GM21786 (cell line): ENCODE measurements at regions not wholly inside any gene's neighbourhood (a gene's known extent, or its start where the extent isn't known, plus 50 kb on each side); places are given as distances from the start of the nearest gene placed in this dataset.
"Not testable (repeated sequence)": the region's sequence is repeated elsewhere in the genome, so short reads cannot be mapped to it uniquely, and the experiment has no call there.

Source experiments
- ATAC-seq: cut with Tn5 transposase; IDR thresholded peaks from one replicate; pipeline ENCODE4 v1.9.1; 2021; ENCODE audit not compliant: unreplicated experiment

DNA sequence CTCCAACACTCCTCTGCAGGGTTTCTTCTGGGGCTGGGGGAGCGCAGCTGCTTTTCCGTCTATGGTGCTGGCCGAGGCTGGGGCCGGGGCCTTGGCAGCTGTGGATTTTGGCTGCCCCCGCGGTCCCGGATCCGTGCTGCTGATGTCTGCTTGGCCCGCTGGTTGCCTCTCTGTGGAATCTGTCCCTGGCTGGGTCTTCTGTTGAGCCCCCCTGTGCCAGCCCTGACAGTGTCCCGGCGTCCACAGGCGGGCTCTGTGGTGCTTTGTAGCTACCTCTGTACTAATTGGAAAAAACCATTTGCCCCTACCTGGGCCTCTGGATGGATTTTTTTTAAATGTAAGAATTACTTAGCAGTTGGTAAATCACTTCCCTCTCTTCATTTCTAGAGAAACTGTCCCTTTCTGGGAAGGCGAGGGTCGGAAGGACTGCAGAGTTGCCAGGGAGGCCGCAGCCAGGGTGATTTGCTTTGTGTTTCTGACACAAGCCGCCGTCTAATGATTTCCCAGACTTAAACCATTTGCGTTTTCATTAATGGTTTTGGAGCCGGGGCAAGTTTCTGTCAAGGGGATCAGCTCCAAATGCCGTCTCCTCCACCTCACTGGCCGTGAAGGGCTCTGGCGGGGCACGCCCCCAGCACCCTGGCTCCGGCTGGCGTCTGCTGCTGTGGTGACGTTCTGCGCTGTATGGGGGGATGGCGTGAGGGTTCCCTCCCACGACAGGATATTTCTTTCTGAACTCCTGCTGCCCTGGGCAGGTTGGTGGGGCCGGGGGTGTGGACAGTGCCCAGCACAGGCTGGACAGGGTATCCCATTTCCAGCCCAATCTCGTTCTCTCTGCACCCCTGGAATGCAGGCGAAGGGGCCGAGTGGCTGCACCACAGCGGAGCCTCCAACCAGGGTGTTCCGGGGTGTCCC, 201.7 kb downstream of the LAT start:
- not testable (repeated sequence) for ATAC-seq

DNA sequence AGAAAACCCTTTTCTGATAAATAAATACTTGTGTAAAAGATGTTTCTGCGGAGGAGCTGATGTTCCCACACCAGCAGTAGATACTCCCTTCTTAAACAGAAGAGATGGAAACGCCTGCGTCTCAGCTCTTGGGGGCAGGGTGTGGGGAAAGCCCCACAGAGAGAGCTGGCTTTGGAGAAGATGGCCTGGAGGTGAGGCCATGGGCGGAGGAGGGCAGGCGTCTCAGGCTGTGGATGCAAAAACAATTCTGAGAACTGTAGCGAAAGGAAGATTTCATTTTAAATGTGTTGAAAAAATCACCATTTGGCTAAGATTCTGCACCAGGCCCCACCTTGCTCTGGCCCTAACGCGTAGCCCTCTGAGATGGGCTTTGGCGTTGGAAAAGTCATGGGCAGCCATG, 201.0 kb downstream of the LAT start:
- not testable (repeated sequence) for ATAC-seq

DNA sequence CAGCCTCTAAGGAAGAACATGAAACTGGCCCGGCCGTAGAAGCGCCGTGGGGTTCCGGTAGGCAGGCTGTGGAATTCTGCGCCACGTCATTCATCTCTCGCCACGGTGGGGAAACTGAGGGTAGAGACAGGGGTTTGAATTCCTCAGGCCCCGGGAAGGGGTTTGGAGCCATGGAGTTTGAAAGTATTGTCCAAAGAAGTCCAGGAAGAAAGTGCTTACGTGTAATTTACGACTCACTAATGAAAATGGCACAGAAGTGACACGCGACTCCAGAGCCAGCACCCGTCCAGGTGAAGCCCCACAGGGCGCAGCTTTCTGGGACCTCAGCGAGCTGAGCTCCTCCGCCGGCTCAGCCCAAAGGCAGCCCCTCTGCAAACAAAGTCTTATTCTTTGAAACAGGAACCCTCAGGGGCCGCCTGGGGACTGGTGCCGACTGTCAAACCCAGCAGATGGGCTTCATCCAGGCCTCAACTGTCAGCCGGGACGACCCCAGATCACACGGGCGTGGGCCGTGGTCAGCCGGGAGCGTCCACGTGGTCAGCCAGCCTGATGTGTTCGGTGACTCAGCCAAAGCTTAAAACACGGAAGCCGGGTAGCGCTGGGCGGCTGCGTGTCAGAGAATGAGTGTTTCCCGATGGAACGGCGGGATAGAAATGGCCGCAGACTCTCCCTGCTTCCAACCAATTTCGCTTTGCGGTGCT, 200.0 kb downstream of the LAT start:
- ATAC-seq: not testable (repeated sequence)

DNA sequence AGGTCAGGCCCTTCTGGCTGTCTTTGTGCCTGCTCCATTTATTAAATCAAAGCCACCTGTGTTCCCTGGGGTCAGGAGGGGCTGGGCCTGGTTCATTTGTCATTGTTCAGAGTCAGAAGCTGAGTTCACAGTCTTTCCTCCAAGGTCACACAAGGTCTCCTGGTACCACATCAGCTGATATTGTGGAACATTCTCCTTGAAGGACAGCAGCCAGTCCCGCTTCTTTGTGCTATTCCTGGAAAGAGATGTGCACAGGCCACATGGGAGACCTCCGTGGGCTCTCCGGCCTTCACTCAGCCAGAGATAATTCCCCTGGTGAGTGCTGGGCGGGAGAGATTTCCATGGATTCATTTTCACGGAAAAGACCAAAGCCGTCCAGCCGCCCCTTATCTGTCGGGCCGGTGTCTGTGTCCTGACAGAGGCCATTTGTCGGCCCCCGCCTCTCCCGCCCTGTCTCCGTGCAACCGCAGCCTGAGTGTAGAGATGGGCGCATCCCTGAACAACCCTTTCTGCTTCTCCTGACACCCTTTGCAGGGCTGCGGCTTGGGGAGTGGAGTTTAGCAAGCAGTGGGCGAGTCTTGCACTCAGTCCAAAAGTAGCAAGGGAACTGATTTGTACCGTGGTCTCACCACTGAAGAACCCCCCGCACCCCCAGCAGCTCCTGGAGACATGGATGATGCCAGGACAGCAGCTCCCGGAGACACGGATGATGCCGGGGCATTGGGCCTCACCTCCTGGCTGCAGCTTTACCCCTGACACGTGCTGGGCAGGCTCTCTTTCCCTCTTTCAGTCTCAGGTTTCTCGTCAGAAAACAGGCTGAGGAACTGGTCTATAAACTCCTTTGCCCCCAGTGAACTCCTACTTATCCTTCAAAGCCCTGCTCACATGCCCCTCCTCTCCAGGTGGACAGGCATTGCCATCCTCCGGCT, 198.4 kb downstream of the LAT start:
- ATAC-seq: not testable (repeated sequence)

DNA sequence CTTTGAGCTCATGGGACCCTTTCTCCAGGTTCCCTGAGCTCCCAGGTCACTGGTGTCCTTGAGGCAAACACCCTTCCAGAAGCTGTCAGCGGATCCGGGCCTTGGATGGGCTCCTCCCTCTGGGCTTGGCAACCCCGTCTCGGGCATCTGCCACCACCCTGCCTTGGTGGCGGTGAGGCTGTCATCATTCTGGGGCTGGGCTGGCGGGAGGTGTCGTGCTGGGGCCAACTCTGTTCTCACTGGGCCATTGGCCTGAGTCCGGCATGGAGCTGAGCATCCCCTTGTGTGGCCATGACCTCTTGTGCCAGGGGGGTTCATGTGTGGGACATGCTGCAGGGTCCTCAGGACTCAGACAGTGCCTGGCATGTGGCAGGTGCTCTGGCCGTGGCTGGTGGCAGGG, 197.6 kb downstream of the LAT start:
- ATAC-seq: no peak

DNA sequence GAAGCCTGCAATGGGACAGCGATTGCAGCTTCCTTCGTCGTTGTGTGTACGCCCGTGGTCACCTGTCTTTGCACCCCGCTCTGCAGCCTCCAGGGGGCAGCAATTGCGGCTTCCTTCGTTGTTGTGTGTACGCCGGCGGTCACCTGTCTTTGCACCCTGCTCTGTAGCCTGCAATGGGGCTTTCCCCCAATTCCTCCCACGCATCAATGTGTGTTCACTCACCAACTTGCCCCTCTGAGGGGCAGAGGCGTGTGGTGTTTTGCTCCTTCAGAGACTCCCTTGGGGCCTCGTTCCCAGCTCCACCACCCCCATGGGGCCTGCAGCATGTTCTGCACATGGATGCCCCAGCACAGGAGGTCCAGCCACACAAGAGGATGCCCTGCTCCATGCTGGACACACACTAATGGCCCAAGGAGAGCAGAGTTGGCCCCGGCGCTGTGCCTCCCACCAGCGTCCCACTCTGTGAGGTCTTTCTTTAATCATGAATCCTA, 197.1 kb downstream of the LAT start:
- not testable (repeated sequence) for ATAC-seq

DNA sequence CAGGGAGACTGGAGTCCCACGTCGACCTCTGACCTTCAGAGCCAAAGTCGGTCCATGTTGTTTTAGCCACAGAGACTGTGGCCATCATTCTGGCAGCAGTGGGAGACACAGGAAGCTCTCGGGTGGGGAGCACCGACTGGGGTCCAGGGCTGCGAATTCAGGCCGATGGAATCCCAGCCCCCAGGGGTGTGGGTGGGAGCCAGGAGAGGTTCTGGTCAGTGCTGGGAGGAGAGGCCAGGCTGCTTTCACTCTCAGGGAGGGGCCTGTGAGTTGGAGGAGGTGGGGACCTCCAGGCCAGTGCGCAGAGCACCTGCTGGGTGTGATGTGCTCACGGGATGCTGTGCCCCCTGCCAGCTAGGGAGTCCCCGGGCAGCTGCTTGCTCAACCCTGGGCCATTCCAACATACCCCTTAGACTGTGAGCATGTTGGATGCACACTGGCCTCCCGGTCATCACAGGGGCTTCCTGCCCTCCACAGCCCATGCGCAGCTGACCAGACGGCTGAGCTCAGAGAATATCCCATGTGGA, 196.5 kb downstream of the LAT start:
- not testable (repeated sequence) for ATAC-seq

DNA sequence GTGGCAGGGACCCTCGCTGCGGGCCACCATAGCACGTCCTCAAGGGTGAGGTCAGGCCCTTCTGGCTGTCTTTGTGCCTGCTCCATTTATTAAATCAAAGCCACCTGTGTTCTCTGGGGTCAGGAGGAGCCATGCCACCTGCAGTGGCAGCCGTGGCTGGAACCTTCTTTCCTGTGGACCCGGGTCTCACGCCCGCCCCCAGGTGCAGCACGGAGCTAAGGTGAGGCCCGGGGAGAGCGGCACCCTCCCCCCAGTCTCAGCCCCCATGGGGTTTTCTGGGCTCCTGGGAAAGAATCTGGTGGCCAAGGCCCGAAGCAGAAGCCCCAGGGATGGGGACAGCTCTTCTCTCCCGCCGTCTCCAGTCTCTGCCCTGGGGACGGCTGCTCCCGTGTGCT, 195.4 kb downstream of the LAT start:
- not testable (repeated sequence) for ATAC-seq

DNA sequence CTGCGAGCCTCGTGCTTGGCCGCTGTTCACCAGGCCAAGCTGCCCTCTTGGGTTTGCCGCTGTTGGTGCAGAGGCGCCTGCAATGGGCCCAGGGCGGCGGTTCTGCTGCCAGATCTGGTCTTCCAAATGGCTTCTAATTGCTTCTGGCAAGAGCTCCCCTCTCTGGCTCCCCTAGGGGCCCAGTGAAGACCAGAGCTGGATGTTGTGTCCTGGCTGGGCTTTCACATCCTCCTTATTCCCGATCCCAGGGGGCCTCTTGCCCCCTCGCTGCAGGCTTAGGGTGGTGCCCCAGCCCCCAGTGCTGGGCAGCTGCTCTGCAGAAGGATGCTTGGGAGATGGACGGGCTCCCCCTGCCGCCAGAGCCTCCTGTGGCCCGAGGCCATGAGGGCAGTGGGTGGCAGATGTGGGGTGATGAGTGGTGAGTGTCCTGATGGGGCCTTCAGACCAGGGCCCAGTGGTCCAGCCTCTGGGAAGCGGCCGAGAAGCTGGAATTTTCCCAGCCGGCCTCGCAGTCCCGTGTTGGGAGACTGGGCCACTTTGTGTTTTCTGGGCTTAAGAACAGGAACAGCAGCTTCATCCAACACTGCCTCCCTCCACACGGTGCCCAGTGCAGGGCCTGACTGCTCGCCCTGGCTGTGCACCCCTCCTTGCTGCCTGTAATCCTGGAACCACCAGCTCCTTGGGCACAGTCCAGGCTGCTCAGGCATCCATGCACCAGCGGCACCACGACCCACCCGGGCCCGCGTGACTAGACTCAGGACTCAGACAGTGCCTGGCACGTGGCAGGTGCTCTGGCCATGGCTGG, 194.8 kb downstream of the LAT start:
- not testable (repeated sequence) for ATAC-seq

DNA sequence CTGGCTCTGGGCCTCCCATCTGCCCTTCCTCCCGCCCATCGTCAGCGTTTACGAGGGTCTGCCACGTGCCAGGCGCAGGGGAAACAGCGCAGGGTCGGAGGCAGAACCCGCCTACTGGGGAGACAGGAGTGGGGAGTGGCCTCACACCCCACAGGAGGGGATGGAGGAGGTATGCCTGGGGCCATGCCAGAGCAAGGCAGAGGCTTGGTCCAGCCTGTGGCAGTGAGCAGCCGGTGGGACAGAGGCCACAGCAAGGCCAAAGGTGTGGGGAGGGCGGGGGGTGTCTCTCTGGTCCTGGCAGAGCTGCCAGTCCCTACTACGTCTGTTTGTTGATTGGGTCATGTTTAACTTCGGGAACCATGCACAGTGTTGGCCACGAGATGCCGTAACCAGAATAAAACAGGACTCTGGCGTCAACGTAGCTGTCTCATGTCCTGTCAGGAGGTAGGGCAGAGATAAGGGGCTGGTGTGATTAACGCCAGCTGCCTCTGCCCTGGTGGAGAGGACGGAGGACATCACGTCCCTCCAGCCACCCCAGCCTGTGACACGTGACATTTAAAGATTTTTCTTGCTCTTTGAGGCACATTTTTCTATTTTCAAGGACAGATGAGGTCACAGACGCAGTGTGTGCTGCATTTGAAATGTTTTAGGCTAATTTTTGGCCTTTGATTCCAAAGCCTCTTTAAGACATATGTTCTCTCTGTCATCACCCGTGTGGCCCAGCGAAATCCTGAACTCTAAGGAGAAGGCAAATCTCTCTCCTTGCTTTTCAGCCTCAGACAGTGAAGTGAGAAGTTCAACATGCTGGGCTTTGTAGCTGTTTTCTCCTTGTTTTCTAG, 193.3 kb downstream of the LAT start:
- ATAC-seq: not testable (repeated sequence)

DNA sequence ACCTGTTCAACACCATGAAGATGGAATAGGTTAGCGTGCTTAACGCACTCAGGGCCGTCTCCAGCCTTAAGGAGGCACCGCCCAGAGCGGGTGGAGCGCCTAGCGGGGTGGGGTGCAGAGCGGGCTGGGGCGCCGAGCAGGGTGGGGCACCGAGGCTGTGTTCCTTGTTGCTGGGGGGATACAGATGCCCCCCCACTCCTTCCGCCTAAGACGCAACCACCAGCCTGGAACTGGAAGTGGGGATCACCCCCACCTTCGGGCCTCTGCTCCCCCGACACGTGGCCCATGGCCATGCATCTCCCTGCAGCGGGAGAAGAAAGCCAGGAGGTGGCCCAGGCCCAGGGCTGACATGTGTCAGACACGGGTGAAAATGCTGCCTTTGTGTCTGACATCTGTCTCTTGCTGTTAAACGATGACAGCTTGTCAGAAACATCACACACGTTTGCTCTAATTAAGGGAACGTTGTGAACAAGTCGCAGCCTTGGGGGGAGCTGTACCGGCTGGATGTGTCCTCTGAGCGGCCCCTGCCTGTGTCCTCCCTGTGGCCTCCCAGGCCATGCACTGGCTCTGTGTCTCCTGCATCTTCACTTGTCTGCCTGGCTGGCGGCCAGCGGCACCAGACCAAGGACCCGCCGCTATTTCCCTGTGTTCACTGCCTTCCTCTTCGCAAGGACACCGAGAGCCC, 192.5 kb downstream of the LAT start:
- not testable (repeated sequence) for ATAC-seq

DNA sequence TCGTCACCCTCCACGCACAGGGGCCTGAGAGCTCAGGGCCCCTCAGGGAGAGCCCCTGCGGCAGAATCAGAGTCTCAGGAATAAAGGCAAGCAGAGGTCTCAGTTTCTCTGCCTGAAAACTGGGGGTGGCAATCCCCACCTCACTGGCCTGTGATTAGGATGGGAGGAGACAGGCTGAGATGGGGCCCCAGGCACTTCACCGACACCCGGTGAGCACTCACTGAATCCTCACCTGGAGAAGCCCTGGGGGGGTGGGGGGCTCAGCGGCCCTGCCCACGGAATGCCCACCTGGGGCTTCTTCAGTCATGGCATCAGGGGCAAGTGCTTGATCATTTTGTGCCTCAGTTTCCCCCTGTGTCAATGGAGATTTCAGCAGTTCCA, 192.0 kb downstream of the LAT start:
- not testable (repeated sequence) for ATAC-seq

DNA sequence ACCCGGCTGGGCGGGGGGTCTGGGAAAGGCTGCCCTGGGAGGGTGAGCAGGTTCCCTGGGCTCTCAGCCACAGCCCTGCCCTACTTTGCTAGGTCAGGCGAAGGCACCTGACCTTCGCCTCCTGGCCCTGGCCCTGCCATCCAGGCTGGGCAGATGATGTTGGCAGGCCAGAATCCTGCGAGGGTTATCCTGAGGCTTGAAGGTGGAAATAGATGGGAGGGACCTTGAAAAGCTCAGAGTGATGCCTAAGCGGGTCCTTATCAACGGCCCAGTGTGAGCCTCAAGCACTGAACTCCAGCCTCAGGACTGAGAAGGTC, 191.3 kb downstream of the LAT start:
- ATAC-seq: not testable (repeated sequence)

DNA sequence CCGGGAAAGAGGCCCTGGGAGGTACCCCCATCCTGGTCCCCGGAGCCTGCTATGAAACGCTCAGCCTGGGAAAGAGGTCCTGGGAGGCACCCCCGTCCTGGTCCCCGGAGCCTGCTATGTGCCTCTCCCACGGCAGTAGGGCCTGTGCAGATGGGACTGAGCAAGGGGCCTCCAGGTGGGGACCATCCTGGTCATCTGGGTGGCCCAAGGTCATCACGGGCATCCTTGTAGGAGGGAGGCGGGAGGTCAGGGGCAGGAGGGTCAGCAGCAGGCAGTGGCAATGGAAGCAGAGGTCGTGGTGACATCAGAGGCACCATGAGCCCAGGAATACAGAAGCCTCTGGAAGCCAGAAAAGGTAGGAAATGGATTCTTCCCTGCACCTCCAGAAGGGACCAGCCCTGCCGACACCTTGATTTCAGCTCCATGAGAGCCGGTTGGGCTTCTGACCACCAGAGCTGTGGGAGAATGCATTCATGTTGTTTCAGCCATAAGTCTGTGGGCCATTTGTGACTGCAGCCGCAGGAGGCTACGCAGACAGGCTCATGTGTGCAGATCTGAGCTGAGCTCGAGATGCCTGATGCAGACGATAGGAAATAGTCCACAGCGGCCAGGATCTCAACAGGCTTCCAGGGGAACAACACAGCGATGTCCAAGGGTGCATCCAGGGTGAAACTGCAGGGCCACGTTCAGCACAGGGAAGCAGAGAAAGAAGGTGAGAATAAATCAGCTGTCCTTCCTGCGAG, 190.7 kb downstream of the LAT start:
- not testable (repeated sequence) for ATAC-seq

DNA sequence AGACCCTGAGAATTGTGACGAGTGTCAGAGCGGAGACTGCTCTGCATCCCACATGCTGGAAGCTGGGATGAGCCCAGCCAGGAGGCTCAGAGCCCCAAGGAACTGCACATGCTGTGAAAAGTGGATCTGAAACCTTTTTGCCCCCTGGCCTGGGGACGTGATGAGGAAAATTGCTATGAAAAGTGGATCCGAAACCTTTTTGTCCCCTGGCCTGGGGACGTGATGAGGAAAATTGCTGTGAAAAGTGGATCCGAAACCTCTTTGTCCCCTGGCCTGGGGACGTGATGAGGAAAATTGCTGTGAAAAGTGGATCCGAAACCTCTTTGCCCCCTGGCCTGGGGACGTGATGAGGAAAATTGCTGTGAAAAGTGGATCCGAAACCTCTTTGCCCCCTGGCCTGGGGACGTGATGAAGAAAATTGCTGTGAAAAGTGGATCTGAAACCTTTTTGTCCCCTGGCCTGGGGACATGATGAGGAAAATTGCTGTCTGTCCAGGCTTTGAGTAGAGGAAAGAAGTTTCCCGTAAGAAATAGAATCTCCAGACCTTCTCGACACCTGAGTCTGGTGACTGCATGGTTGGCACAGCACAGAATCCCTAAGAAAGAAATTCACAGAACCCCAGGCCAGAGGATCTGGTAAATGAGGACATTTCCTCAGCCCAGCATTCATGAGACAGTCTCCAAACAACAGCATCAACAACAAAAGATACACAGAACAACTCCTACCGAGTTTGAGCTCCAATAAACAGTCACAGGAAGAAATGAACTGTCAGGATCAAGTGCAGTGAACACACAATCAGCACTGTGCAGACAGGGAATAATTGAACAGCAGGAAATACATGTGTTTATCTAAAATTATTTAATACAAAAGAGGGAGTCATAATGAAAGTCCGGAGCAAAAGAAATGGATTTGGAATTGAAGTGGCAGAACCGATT, 188.8 kb downstream of the LAT start:
- not testable (repeated sequence) for ATAC-seq

DNA sequence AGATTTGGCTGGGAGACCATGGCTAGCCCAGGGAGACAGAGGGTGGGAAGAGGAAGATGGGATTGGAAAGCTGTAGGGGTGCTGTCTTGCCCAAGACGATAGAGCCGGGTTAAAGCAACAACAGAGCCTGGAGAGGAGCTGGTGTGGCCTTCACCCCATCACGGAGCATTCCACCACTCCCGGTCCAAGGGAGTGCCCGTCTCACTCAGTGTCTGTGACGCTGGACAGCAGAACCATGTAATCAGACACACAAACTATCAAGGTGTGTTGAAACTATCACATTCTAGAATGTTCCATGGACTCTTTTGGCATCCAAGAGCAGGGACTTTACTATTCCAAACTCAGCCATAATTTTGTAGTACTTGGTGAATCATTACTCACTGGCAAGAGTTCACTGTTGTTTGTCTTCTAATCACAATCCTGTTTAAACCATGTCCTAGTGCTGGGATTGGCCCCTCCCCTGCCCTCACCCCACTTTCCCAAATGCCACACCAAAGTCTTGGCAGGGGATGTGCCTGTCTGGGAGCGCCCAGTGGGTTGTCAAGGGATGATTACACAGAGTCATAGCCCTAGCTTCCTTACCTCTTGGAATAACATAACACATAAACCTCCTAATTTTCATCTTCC, 187.4 kb downstream of the LAT start:
- ATAC-seq: not testable (repeated sequence)
